Stimulated activated CD4-positive, alpha-beta T cell treated with anti-CD3 and anti-CD28 coated beads, Interleukin-15, amount 100 ng/mL, for 24 hours (primary cell): ENCODE measurements at regions not wholly inside any gene's neighbourhood (a gene's known extent, or its start where the extent isn't known, plus 50 kb on each side); places are given as distances from the start of the nearest gene placed in this dataset.
"Not testable (repeated sequence)": the region's sequence is repeated elsewhere in the genome, so short reads cannot be mapped to it uniquely, and the experiment has no call there.

Experiments
- DNase-seq: peaks from one replicate; pipeline ENCODE4 v3.0.0-alpha.2; 2020

- no peak for DNase-seq
Observed at GRCh38 chr2:120539937-120540718, 194.2 kb downstream of the INHBB start.

- no peak for DNase-seq
Observed at GRCh38 chr2:120540719-120541552, 194.7 kb upstream of the GLI2 start.

- no peak for DNase-seq
Observed at GRCh38 chr2:120541553-120541932, 194.1 kb upstream of the GLI2 start.

GRCh38 chr2:120541972-120542670 lies 193.5 kb upstream of the GLI2 start:
- DNase-seq = no peak

GRCh38 chr2:120542911-120543527 lies 192.6 kb upstream of the GLI2 start:
- no peak for DNase-seq

GRCh38 chr2:120543899-120544298 lies 191.8 kb upstream of the GLI2 start:
- no peak for DNase-seq

GRCh38 chr2:120544522-120544921 lies 191.1 kb upstream of the GLI2 start:
- DNase-seq = no peak

GRCh38 chr2:120545007-120545406 lies 190.7 kb upstream of the GLI2 start:
- not testable (repeated sequence) for DNase-seq

- no peak for DNase-seq
Observed at GRCh38 chr2:120545521-120546047, 190.1 kb upstream of the GLI2 start.

GRCh38 chr2:120546048-120546864 lies 189.4 kb upstream of the GLI2 start:
- no peak for DNase-seq

- no peak for DNase-seq
Observed at GRCh38 chr2:120546865-120547390, 188.7 kb upstream of the GLI2 start.

GRCh38 chr2:120547662-120548061 lies 188.0 kb upstream of the GLI2 start:
- DNase-seq = no peak

- DNase-seq = no peak
Observed at GRCh38 chr2:120548627-120549608, 186.8 kb upstream of the GLI2 start.

- no peak for DNase-seq
Observed at GRCh38 chr2:120549841-120550240, 185.8 kb upstream of the GLI2 start.

GRCh38 chr2:120550282-120550681 lies 185.4 kb upstream of the GLI2 start:
- DNase-seq = no peak

GRCh38 chr2:120550893-120551446 lies 184.7 kb upstream of the GLI2 start:
- no peak for DNase-seq

- DNase-seq = no peak
Observed at GRCh38 chr2:120551522-120551921, 184.1 kb upstream of the GLI2 start.

- no peak for DNase-seq
Observed at GRCh38 chr2:120552079-120552478, 183.6 kb upstream of the GLI2 start.

GRCh38 chr2:120552800-120553481 lies 182.7 kb upstream of the GLI2 start:
- peak; percentile 62 for DNase-seq
